A549 (cell line): ENCODE measurements at regions not wholly inside any gene's neighbourhood (a gene's known extent, or its start where the extent isn't known, plus 50 kb on each side); places are given as distances from the start of the nearest gene placed in this dataset.

Source experiments
- ATAC-seq, 2 experiments: fragments of 200-7000 bp in 1 of 2; fragments of >200 bp in 1 of 2; cut with Nextera tagmentation in 1 of 2; cut with Tn5 transposase in 1 of 2; 3 replicates each; pipeline versions ENCODE4 v1.8.0 to v1.9.1; 2018 to 2020; ENCODE audit warnings: mild to moderate bottlenecking in 1 of 2, moderate library complexity in 1 of 2
- CTCF ChIA-PET: fragments of 300-600 bp; sonication (Branson Sonifier 250); formaldehyde crosslinking; extraction: SDS; loops from one replicate; lab custom pipeline; 2021; ENCODE audit warnings: antibody characterized with exemption, inconsistent platforms; lab: Yijun Ruan, JAX
- POLR2A ChIA-PET: fragments of 350-600 bp; formaldehyde crosslinking; extraction: SDS; loops from one replicate; lab custom pipeline; 2021; ENCODE audit warnings: antibody characterized with exemption, inconsistent platforms; lab: Yijun Ruan, JAX
- DNase-seq, 2 experiments: peaks; one replicate each; pipeline versions ENCODE4 v3.0.0 to v3.0.0-alpha.2; 2011 to 2016; ENCODE audit warnings: low read depth in 1 of 2, low spot score in 1 of 2
- FAIRE-seq: peaks from 2 replicates; lab custom pipeline; 2011; peaks lifted over from hg19 to GRCh38; lab: Jason Lieb, UNC
- H3K27ac ChIP-seq, 2 experiments: fragments of >200 bp; sonication (Bioruptor Twin); formaldehyde crosslinking; 3 replicates each; pipeline ENCODE4 v1.5.1; 2016 to 2017
- H3K4me1 ChIP-seq: fragments of >200 bp; sonication (Bioruptor Twin); formaldehyde crosslinking; 3 replicates; pipeline ENCODE4 v1.6.1; 2016
- H3K4me2 ChIP-seq: fragments of >200 bp; sonication (Bioruptor Twin); formaldehyde crosslinking; 3 replicates; pipeline ENCODE4 v1.6.1; 2016
- H3K4me3 ChIP-seq: fragments of >200 bp; sonication (Bioruptor Twin); formaldehyde crosslinking; 3 replicates; pipeline ENCODE4 v1.5.1; 2016
- H3K9me3 ChIP-seq: fragments of >200 bp; sonication (Bioruptor Twin); formaldehyde crosslinking; 3 replicates; pipeline ENCODE4 v1.6.1; 2016
- BHLHE40 ChIP-seq: IDR thresholded peaks from 2 replicates; pipeline ENCODE4 v1.6.1; 2012; ENCODE audit warnings: low read depth, low read length, inconsistent platforms
- CBX8 ChIP-seq: fragments of 200-600 bp; sonication (generic); IDR thresholded peaks from 2 replicates; pipeline ENCODE4 v1.6.1; 2016
- CEBPB ChIP-seq, 2 experiments: fragments of >200 bp in 1 of 2; sonication (Bioruptor Twin) in 1 of 2; formaldehyde crosslinking in 1 of 2; IDR thresholded peaks; 2 replicates each; pipeline ENCODE4 v1.6.1; 2012 to 2016
- CHD4 ChIP-seq: fragments of 200-600 bp; sonication (generic); IDR thresholded peaks from 2 replicates; pipeline ENCODE4 v1.6.1; 2016; ENCODE audit warnings: antibody characterized with exemption, mild to moderate bottlenecking, borderline replicate concordance
- E2F6 ChIP-seq: IDR thresholded peaks from 2 replicates; pipeline ENCODE4 v1.6.1; 2012; ENCODE audit warnings: low read depth, borderline replicate concordance
- EHF ChIP-seq: fragments of 250-450 bp; sonication (Bioruptor Pico); IDR thresholded peaks from 2 replicates; pipeline ENCODE4 v1.5.0; 2020; ENCODE audit warnings: mild to moderate bottlenecking
- ESRRA ChIP-seq: fragments of 150-350 bp; IDR thresholded peaks from 2 replicates; pipeline ENCODE4 v1.6.1; 2014; ENCODE audit warnings: mild to moderate bottlenecking, low read length, borderline replicate concordance
- FOSB ChIP-seq: fragments of 250-450 bp; sonication (Bioruptor Pico); IDR thresholded peaks from 2 replicates; pipeline ENCODE4 v1.5.0; 2020; ENCODE audit warnings: mild to moderate bottlenecking, moderate library complexity
- FOSL2 ChIP-seq, 2 experiments: fragments of 450-650 bp in 1 of 2; fragments of >200 bp in 1 of 2; sonication (Bioruptor Twin) in 1 of 2; formaldehyde crosslinking; IDR thresholded peaks; 2 replicates each; pipeline versions ENCODE4 v1.5.0 to v1.6.1; 2016 to 2020; ENCODE audit warnings: mild to moderate bottlenecking in 1 of 2, moderate library complexity in 1 of 2
- GATA3 ChIP-seq: IDR thresholded peaks from 2 replicates; pipeline ENCODE4 v1.6.1; 2012; ENCODE audit warnings: borderline replicate concordance
- HOXA7 ChIP-seq: fragments of 250-450 bp; sonication (Bioruptor Pico); IDR thresholded peaks from 2 replicates; pipeline ENCODE4 v1.5.0; 2020; ENCODE audit warnings: mild to moderate bottlenecking, moderate library complexity
- KDM1A ChIP-seq: fragments of 200-600 bp; sonication (generic); IDR thresholded peaks from 2 replicates; pipeline ENCODE4 v1.6.1; 2016; ENCODE audit warnings: low read depth, mild to moderate bottlenecking
- MAFK ChIP-seq: fragments of 450-650 bp; IDR thresholded peaks from 2 replicates; pipeline ENCODE4 v1.6.1; 2014; ENCODE audit not compliant: partially characterized antibody
- MAX ChIP-seq: IDR thresholded peaks from 2 replicates; pipeline ENCODE4 v1.6.1; 2012
- NPAS2 ChIP-seq: fragments of 250-450 bp; sonication (Bioruptor Pico); IDR thresholded peaks from 2 replicates; pipeline ENCODE4 v1.8.0; 2022; ENCODE audit warnings: mild to moderate bottlenecking, moderate library complexity, borderline replicate concordance
- PBX3 ChIP-seq: IDR thresholded peaks from 2 replicates; pipeline ENCODE4 v1.6.1; 2012
- POLR2AphosphoS2 ChIP-seq: conservative IDR thresholded peaks from 2 replicates; pipeline ENCODE4 v1.6.1; 2012; ENCODE audit warnings: low read length, improper control_type of control experiment, inconsistent platforms
- RAD21 ChIP-seq, 2 experiments: fragments of >200 bp in 1 of 2; sonication (Bioruptor Twin) in 1 of 2; formaldehyde crosslinking in 1 of 2; IDR thresholded peaks in 1 of 2; conservative IDR thresholded peaks in 1 of 2; 2 replicates in 1 of 2; 3 replicates in 1 of 2; pipeline ENCODE4 v1.6.1; 2012 to 2018; ENCODE audit warnings: inconsistent platforms in 1 of 2
- RARB ChIP-seq: fragments of 250-450 bp; sonication (Bioruptor Pico); IDR thresholded peaks from 2 replicates; pipeline ENCODE4 v1.8.0; 2021; ENCODE audit warnings: mild to moderate bottlenecking, moderate library complexity
- RCOR1 ChIP-seq: fragments of 150-350 bp; IDR thresholded peaks from 2 replicates; pipeline ENCODE4 v1.6.1; 2014; ENCODE audit warnings: antibody characterized with exemption, low read length, low read depth
- USF2 ChIP-seq: fragments of 450-650 bp; IDR thresholded peaks from 2 replicates; pipeline ENCODE4 v1.6.1; 2014; ENCODE audit warnings: antibody characterized with exemption
- ZC3H11A ChIP-seq: fragments of 450-650 bp; IDR thresholded peaks from 2 replicates; pipeline ENCODE4 v1.6.1; 2014; ENCODE audit warnings: antibody characterized with exemption, mild to moderate bottlenecking
- ZFP36 ChIP-seq: fragments of 450-650 bp; IDR thresholded peaks from 2 replicates; pipeline ENCODE4 v1.6.1; 2014; ENCODE audit warnings: borderline replicate concordance; ENCODE audit not compliant: partially characterized antibody
- ZNF302 ChIP-seq: fragments of 250-450 bp; sonication (Bioruptor Pico); IDR thresholded peaks from 2 replicates; pipeline ENCODE4 v1.9.0; 2021; ENCODE audit warnings: inconsistent platforms, mild to moderate bottlenecking, moderate library complexity
- ZSCAN20 ChIP-seq: fragments of 250-450 bp; sonication (Bioruptor Pico); IDR thresholded peaks from 2 replicates; pipeline ENCODE4 v1.8.0; 2022; ENCODE audit warnings: mild to moderate bottlenecking, moderate library complexity
- WGBS: methylation state at CpG from one replicate; pipeline ENCODE4 v1.1.6; 2017; ENCODE audit errors: missing lambda C conversion rate; 5-methylcytosine and 5-hydroxymethylcytosine counted together
- TF ChIP-seq, protein P1 (sequence below): fragments of 250-450 bp; sonication (Bioruptor Pico); IDR thresholded peaks from 2 replicates; pipeline ENCODE4 v1.5.0; 2020; ENCODE audit warnings: low read depth, mild to moderate bottlenecking, moderate library complexity
- TF ChIP-seq, protein P2 (sequence below): fragments of 150-350 bp; IDR thresholded peaks from 2 replicates; pipeline ENCODE4 v1.6.1; 2014; ENCODE audit warnings: low read depth, mild to moderate bottlenecking, low read length

GRCh38 chr5:10892147-10892910, 131.3 kb upstream of the DAP start:
- Histone ChIP-seq H3K9me3 (no peaks in the 10 kb centered on the region), H3K4me3 (no peak overlapping the region), H3K4me1 (no peaks in the 10 kb centered on the region), H3K4me2 (no peak overlapping the region), H3K27ac (no peak overlapping the region)
- no peak for TF ChIP-seq USF2
- TF ChIP-seq KDM1A, result no peak
- TF ChIP-seq E2F6, result no peak
- TF ChIP-seq EHF (CRISPR knock-in tag), result no peak
- TF ChIP-seq MAX, result no peak
- no peak for TF ChIP-seq CBX8
- TF ChIP-seq CHD4, result no peak
- TF ChIP-seq HOXA7, result no peak
- TF ChIP-seq, protein P1, sequence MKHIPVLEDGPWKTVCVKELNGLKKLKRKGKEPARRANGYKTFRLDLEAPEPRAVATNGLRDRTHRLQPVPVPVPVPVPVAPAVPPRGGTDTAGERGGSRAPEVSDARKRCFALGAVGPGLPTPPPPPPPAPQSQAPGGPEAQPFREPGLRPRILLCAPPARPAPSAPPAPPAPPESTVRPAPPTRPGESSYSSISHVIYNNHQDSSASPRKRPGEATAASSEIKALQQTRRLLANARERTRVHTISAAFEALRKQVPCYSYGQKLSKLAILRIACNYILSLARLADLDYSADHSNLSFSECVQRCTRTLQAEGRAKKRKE (CRISPR knock-in tag), result no peak
- no peak for TF ChIP-seq RCOR1
- no peak for TF ChIP-seq RARB
- TF ChIP-seq POLR2AphosphoS2, result no peak
- no peak for TF ChIP-seq FOSL2 (IDR thresholded peaks at IDR 0.05)
- TF ChIP-seq FOSL2 (CRISPR knock-in tag; IDR thresholded peaks at IDR 0.05), result no peak
- no peak for TF ChIP-seq ZC3H11A
- TF ChIP-seq CEBPB (IDR thresholded peaks at IDR 0.05), result no peak
- no peak for TF ChIP-seq RAD21 (conservative IDR thresholded peaks at IDR 0.05 in 1 of 2, IDR thresholded peaks at IDR 0.05 in 1 of 2)
- no peak for TF ChIP-seq ZFP36
- TF ChIP-seq, protein P2, sequence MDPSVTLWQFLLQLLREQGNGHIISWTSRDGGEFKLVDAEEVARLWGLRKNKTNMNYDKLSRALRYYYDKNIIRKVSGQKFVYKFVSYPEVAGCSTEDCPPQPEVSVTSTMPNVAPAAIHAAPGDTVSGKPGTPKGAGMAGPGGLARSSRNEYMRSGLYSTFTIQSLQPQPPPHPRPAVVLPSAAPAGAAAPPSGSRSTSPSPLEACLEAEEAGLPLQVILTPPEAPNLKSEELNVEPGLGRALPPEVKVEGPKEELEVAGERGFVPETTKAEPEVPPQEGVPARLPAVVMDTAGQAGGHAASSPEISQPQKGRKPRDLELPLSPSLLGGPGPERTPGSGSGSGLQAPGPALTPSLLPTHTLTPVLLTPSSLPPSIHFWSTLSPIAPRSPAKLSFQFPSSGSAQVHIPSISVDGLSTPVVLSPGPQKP, result no peak
- no peak for TF ChIP-seq BHLHE40
- no peak for DNase-seq
- ChIA-PET CTCF (no interaction called here), POLR2A (no interaction called here)
- WGBS, result 20% methylated on average over 5 of the region's 5 CpGs
- FAIRE-seq, result no peak
- ATAC-seq, result no peak

GRCh38 chr5:10891193-10891592, 130.2 kb upstream of the DAP start:
- no peaks in the 10 kb centered on the region for H3K9me3 ChIP-seq
- no peak overlapping the region for H3K27ac ChIP-seq
- no peak for FAIRE-seq
- CTCF ChIA-PET, result no interaction called here
- no peak for TF ChIP-seq USF2
- TF ChIP-seq ZNF302 (CRISPR knock-in tag), result no peak
- TF ChIP-seq GATA3, result no peak
- no peak for TF ChIP-seq ESRRA
- no peak for TF ChIP-seq PBX3
- no peak for TF ChIP-seq ZFP36
- no peak for TF ChIP-seq NPAS2 (CRISPR knock-in tag)
- no peak for TF ChIP-seq FOSB (CRISPR knock-in tag)
- TF ChIP-seq ZSCAN20 (CRISPR knock-in tag), result no peak
- TF ChIP-seq ZC3H11A, result no peak
- no peak for TF ChIP-seq HOXA7
- no peak for TF ChIP-seq KDM1A
- no peak for TF ChIP-seq BHLHE40
- TF ChIP-seq MAFK, result no peak
- H3K4me3 ChIP-seq, result no peak overlapping the region
- H3K4me1 ChIP-seq, result no peaks in the 10 kb centered on the region
- POLR2A ChIA-PET, result no interaction called here
- ATAC-seq, result no peak
- no peak overlapping the region for H3K4me2 ChIP-seq
- 15% methylated on average over 1 of the region's 1 CpG for WGBS
- no peak for DNase-seq
